Activated naive CD4-positive, alpha-beta T cell treated with anti-CD3 and anti-CD28 coated beads, Interleukin-2, amount 50 U/mL, for 72 hours (primary cell): ENCODE measurements at regions not wholly inside any gene's neighbourhood (a gene's known extent, or its start where the extent isn't known, plus 50 kb on each side); places are given as distances from the start of the nearest gene placed in this dataset.
"Not testable (repeated sequence)": the region's sequence is repeated elsewhere in the genome, so short reads cannot be mapped to it uniquely, and the experiment has no call there.

Experiments used
- ATAC-seq, 2 donors: fragments of 150-1000 bp; cut with Tn5 transposase; 2 replicates each; pipeline ENCODE4 v1.10.0; 2021; ENCODE audit warnings: mild to moderate bottlenecking in 2 of 2, moderate library complexity in 2 of 2
- DNase-seq, 2 donors: peaks; one replicate each; pipeline ENCODE4 v3.0.0; 2021 to 2022; ENCODE audit warnings: low spot score in 2 of 2
- H3K27ac Mint-ChIP-seq, 2 donors: one replicate each; pipeline ENCODE4 v1.8.0; 2022; ENCODE audit warnings: mild to moderate bottlenecking in 2 of 2, mixed read lengths in 2 of 2
- H3K36me3 Mint-ChIP-seq, 2 donors: one replicate each; pipeline ENCODE4 v1.8.0; 2022; ENCODE audit warnings: mixed read lengths in 2 of 2
- H3K9me3 Mint-ChIP-seq, 2 donors: one replicate each; pipeline ENCODE4 v1.8.0; 2022; ENCODE audit warnings: mixed read lengths in 2 of 2

GRCh38 chr2:188022389-188022788 lies 269.3 kb upstream of the GULP1 start:
- ATAC-seq (no peak), DNase-seq (no peak)
- Mint-ChIP-seq H3K27ac (no peak overlapping the region), H3K36me3 (peaks cover 0 to 6% of the 10 kb centered on the region in 2 donors), H3K9me3 (peaks cover 6 to 7% of the 10 kb centered on the region in 2 donors)

GRCh38 chr2:188023035-188023434 lies 268.6 kb upstream of the GULP1 start:
- H3K27ac Mint-ChIP-seq: no peak overlapping the region
- H3K36me3 Mint-ChIP-seq: peaks cover 0 to 6% of the 10 kb centered on the region in 2 donors
- ATAC-seq: no peak
- peaks cover 6 to 7% of the 10 kb centered on the region in 2 donors for H3K9me3 Mint-ChIP-seq
- no peak for DNase-seq

GRCh38 chr2:188024811-188025210 lies 266.9 kb upstream of the GULP1 start:
- DNase-seq (no peak), ATAC-seq (no peak)
- H3K36me3 Mint-ChIP-seq: no peaks in the 10 kb centered on the region
- H3K9me3 Mint-ChIP-seq: no peaks in the 10 kb centered on the region
- H3K27ac Mint-ChIP-seq: no peak overlapping the region

GRCh38 chr2:188028739-188029138 lies 262.9 kb upstream of the GULP1 start:
- no peak for DNase-seq
- Mint-ChIP-seq H3K9me3 (peaks cover under 1 to 2% of the 10 kb centered on the region in 2 donors), H3K27ac (no peak overlapping the region), H3K36me3 (no peaks in the 10 kb centered on the region)
- no peak for ATAC-seq

GRCh38 chr2:188032306-188032705 lies 259.4 kb upstream of the GULP1 start:
- Mint-ChIP-seq H3K36me3 (peaks cover 0 to 7% of the 10 kb centered on the region in 2 donors), H3K27ac (no peak overlapping the region), H3K9me3 (peaks cover 6 to 11% of the 10 kb centered on the region in 2 donors)
- ATAC-seq: no peak
- DNase-seq: no peak

GRCh38 chr2:188032786-188033185 lies 258.9 kb upstream of the GULP1 start:
- no peak for ATAC-seq
- peaks cover 0 to 7% of the 10 kb centered on the region in 2 donors for H3K36me3 Mint-ChIP-seq
- H3K27ac Mint-ChIP-seq: no peak overlapping the region
- peaks cover 6 to 11% of the 10 kb centered on the region in 2 donors for H3K9me3 Mint-ChIP-seq
- no peak for DNase-seq

- H3K36me3 Mint-ChIP-seq, H3K27ac Mint-ChIP-seq, DNase-seq: not testable (repeated sequence)
Measured at GRCh38 chr2:188033240-188033639, 258.4 kb upstream of the GULP1 start.

GRCh38 chr2:188034102-188034501 lies 257.6 kb upstream of the GULP1 start:
- DNase-seq, H3K36me3 Mint-ChIP-seq, H3K27ac Mint-ChIP-seq, ATAC-seq: not testable (repeated sequence)
- H3K9me3 Mint-ChIP-seq: peaks cover 6 to 11% of the 10 kb centered on the region in 2 donors

More at GRCh38 chr2:188033240-188033639, 258.4 kb upstream of the GULP1 start:
- ATAC-seq: not testable (repeated sequence)
- H3K9me3 Mint-ChIP-seq: peaks cover 6 to 11% of the 10 kb centered on the region in 2 donors

GRCh38 chr2:188035377-188035776 lies 256.3 kb upstream of the GULP1 start:
- not testable (repeated sequence) for H3K27ac Mint-ChIP-seq, ATAC-seq, H3K36me3 Mint-ChIP-seq, DNase-seq
- peaks cover 6 to 11% of the 10 kb centered on the region in 2 donors for H3K9me3 Mint-ChIP-seq

GRCh38 chr2:188036786-188037185 lies 254.9 kb upstream of the GULP1 start:
- peaks cover 6 to 11% of the 10 kb centered on the region in 2 donors for H3K9me3 Mint-ChIP-seq
- ATAC-seq, H3K36me3 Mint-ChIP-seq, H3K27ac Mint-ChIP-seq, DNase-seq: not testable (repeated sequence)

GRCh38 chr2:188039307-188039706 lies 252.4 kb upstream of the GULP1 start:
- H3K27ac Mint-ChIP-seq: no peak overlapping the region
- peaks cover 0 to 8% of the 10 kb centered on the region in 2 donors for H3K9me3 Mint-ChIP-seq
- peaks cover 0 to 3% of the 10 kb centered on the region in 2 donors for H3K36me3 Mint-ChIP-seq
- DNase-seq (no peak), ATAC-seq (no peak)

GRCh38 chr2:188042412-188042811 lies 249.3 kb upstream of the GULP1 start:
- Mint-ChIP-seq H3K36me3 (no peaks in the 10 kb centered on the region), H3K9me3 (peaks cover 0 to 8% of the 10 kb centered on the region in 2 donors), H3K27ac (no peak overlapping the region)
- DNase-seq (no peak), ATAC-seq (no peak)

- H3K36me3 Mint-ChIP-seq: no peaks in the 10 kb centered on the region
- no peak for ATAC-seq
- no peak for DNase-seq
- no peak overlapping the region for H3K27ac Mint-ChIP-seq
- H3K9me3 Mint-ChIP-seq: peaks cover 0 to 8% of the 10 kb centered on the region in 2 donors
Measured at GRCh38 chr2:188045016-188045415, 246.7 kb upstream of the GULP1 start.

GRCh38 chr2:188046437-188046836 lies 245.2 kb upstream of the GULP1 start:
- no peaks in the 10 kb centered on the region for H3K36me3 Mint-ChIP-seq
- DNase-seq: no peak
- H3K9me3 Mint-ChIP-seq: peaks cover 0 to 8% of the 10 kb centered on the region in 2 donors
- no peak for ATAC-seq
- no peak overlapping the region for H3K27ac Mint-ChIP-seq

- no peak overlapping the region for H3K27ac Mint-ChIP-seq
- ATAC-seq: no peak
- peaks cover 0 to 8% of the 10 kb centered on the region in 2 donors for H3K9me3 Mint-ChIP-seq
- no peak for DNase-seq
- H3K36me3 Mint-ChIP-seq: no peaks in the 10 kb centered on the region
Measured at GRCh38 chr2:188047735-188048134, 243.9 kb upstream of the GULP1 start.

- no peak for ATAC-seq
- H3K9me3 Mint-ChIP-seq: no peaks in the 10 kb centered on the region
- H3K27ac Mint-ChIP-seq: no peak overlapping the region
- no peak for DNase-seq
- H3K36me3 Mint-ChIP-seq: no peaks in the 10 kb centered on the region
Measured at GRCh38 chr2:188050726-188051125, 240.9 kb upstream of the GULP1 start.

- ATAC-seq (no peak), DNase-seq (no peak)
- Mint-ChIP-seq H3K9me3 (no peaks in the 10 kb centered on the region), H3K27ac (no peak overlapping the region), H3K36me3 (no peaks in the 10 kb centered on the region)
Measured at GRCh38 chr2:188051706-188052105, 240.0 kb upstream of the GULP1 start.

- no peak overlapping the region for H3K27ac Mint-ChIP-seq
- peaks cover 0 to 5% of the 10 kb centered on the region in 2 donors for H3K36me3 Mint-ChIP-seq
- ATAC-seq: no peak
- no peak for DNase-seq
- H3K9me3 Mint-ChIP-seq: peaks cover 0 to 4% of the 10 kb centered on the region in 2 donors
Measured at GRCh38 chr2:188065386-188065785, 226.3 kb upstream of the GULP1 start.
